ENCODE measurements at regions not wholly inside any gene's neighbourhood (a gene's known extent, or its start where the extent isn't known, plus 50 kb on each side); places are given as distances from the start of the nearest gene placed in this dataset.

GRCh38 chr1:208500375-208500774, 256.2 kb upstream of the PLXNA2 start:
- Histone ChIP-seq H4K20me1 (ENCODE audit: insufficient read depth, low read length) (no peaks in the 10 kb centered on the region), H3K9me3 (replicated peaks in 1 of 2; ENCODE audit: control insufficient read depth in 1 of 2, insufficient read depth in 1 of 2, low read length in 2 of 2) (no peaks in the 10 kb centered on the region), H2AFZ (ENCODE audit: insufficient read depth, low read depth, low read length, poor library complexity, severe bottlenecking) (no peak overlapping the region), H3K36me3 (replicated peaks in 1 of 2; ENCODE audit: control insufficient read depth in 1 of 2, insufficient read depth in 2 of 2, low read length in 2 of 2) (no peaks in the 10 kb centered on the region), H3K79me2 (ENCODE audit: insufficient read depth, low read length) (no peaks in the 10 kb centered on the region), H3K27ac (ENCODE audit: low read depth in 1 of 2, low read length in 2 of 2) (no peak overlapping the region), H3K4me1 (ENCODE audit: control insufficient read depth in 1 of 2, insufficient read depth in 2 of 2, low read length in 2 of 2) (peaks cover 5 to 6% of the 10 kb centered on the region in 2 donors), H3K4me2 (replicated peaks; ENCODE audit: extremely low read depth, low read length, poor library complexity, severe bottlenecking) (no peak overlapping the region), H3K27me3 (ENCODE audit: control insufficient read depth in 2 of 2, insufficient read depth in 2 of 2, low read length in 2 of 2) (no peaks in the 10 kb centered on the region), H3K4me3 (replicated peaks in 1 of 3; ENCODE audit: low read depth in 2 of 3, low read length in 3 of 3) (no peak overlapping the region), H3K9ac (ENCODE audit: insufficient read depth, low read length, poor library complexity, severe bottlenecking) (no peak overlapping the region)
- no peak for TF ChIP-seq CTCF (IDR thresholded peaks at IDR 0.05)
- intact Hi-C loops (cut with micrococcal nuclease), result no loop called here
- Mint-ChIP-seq H3K4me1 (peaks cover 18% of the 10 kb centered on the region), H3K4me3 (no peak overlapping the region), H3K36me3 (no peaks in the 10 kb centered on the region), H3K27me3 (ENCODE audit: low read depth in 3 of 3) (peaks cover 2 to 10% (median 5%) of the 10 kb centered on the region in 3 donors), H3K27ac (no peak overlapping the region), H3K9me3 (peaks cover 0 to 6% (median 2%) of the 10 kb centered on the region in 7 donors)
- WGBS (ENCODE audit: insufficient coverage), result 100% methylated on average over 1 of the region's 2 CpGs
- DNase-seq, result no peak

DNA sequence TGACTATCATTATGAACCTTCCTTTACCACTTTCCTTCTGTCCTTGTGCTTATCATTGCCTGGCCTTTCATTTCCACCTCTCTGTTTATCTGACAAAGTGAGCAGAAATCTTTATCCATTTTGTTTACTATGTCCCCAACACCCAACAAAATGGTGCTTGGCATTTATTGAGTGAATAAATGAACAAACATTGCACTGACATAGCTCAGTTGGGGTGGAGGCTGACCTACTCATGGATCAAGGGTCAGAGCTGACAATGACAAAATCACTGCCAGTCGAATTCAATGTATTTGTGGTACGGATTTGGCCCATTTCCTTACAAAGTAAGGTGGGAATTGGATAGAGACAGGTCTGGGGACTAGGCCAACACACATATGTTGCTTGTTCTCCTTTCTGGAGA, 257.4 kb upstream of the PLXNA2 start:
- intact Hi-C loops (cut with micrococcal nuclease), result no loop called here
- 100% methylated on average over 2 of the region's 2 CpGs for WGBS (ENCODE audit: insufficient coverage)
- H3K27ac Mint-ChIP-seq, result no peak overlapping the region
- H3K4me3 Mint-ChIP-seq, result no peak overlapping the region
- H3K36me3 ChIP-seq (replicated peaks in 1 of 2; ENCODE audit: control insufficient read depth in 1 of 2, insufficient read depth in 2 of 2, low read length in 2 of 2), result no peaks in the 10 kb centered on the region
- H3K4me3 ChIP-seq (replicated peaks in 1 of 3; ENCODE audit: low read depth in 2 of 3, low read length in 3 of 3), result no peak overlapping the region
- H3K36me3 Mint-ChIP-seq, result no peaks in the 10 kb centered on the region
- H3K27me3 ChIP-seq (ENCODE audit: control insufficient read depth in 2 of 2, insufficient read depth in 2 of 2, low read length in 2 of 2), result no peaks in the 10 kb centered on the region
- H3K9me3 ChIP-seq (replicated peaks in 1 of 2; ENCODE audit: control insufficient read depth in 1 of 2, insufficient read depth in 1 of 2, low read length in 2 of 2), result no peaks in the 10 kb centered on the region
- no peak for TF ChIP-seq CTCF (IDR thresholded peaks at IDR 0.05)
- H3K4me1 Mint-ChIP-seq, result peaks cover 18% of the 10 kb centered on the region
- H3K4me2 ChIP-seq (replicated peaks; ENCODE audit: extremely low read depth, low read length, poor library complexity, severe bottlenecking), result no peak overlapping the region
- no peak overlapping the region for H3K9ac ChIP-seq (ENCODE audit: insufficient read depth, low read length, poor library complexity, severe bottlenecking)
- no peak for DNase-seq
- no peaks in the 10 kb centered on the region for H4K20me1 ChIP-seq (ENCODE audit: insufficient read depth, low read length)
- H3K9me3 Mint-ChIP-seq, result peaks cover 0 to 4% (median 0%) of the 10 kb centered on the region in 7 donors
- H3K27ac ChIP-seq (ENCODE audit: low read depth in 1 of 2, low read length in 2 of 2), result no peak overlapping the region
- peaks cover 2 to 7% (median 4%) of the 10 kb centered on the region in 3 donors for H3K27me3 Mint-ChIP-seq (ENCODE audit: low read depth in 3 of 3)
- no peak overlapping the region for H2AFZ ChIP-seq (ENCODE audit: insufficient read depth, low read depth, low read length, poor library complexity, severe bottlenecking)
- H3K4me1 ChIP-seq (ENCODE audit: control insufficient read depth in 1 of 2, insufficient read depth in 2 of 2, low read length in 2 of 2), result peaks cover 5 to 6% of the 10 kb centered on the region in 2 donors
- no peaks in the 10 kb centered on the region for H3K79me2 ChIP-seq (ENCODE audit: insufficient read depth, low read length)
